WERI-Rb-1 (cell line): ENCODE measurements at regions not wholly inside any gene's neighbourhood (a gene's known extent, or its start where the extent isn't known, plus 50 kb on each side); places are given as distances from the start of the nearest gene placed in this dataset.

Experiments
- DNase-seq: peaks from one replicate; pipeline ENCODE4 v3.0.0-alpha.2; 2020
- H3K27ac ChIP-seq: fragments of 250-450 bp; sonication (Bioruptor Pico); 2 replicates; pipeline ENCODE4 v1.5.1; 2020; ENCODE audit warnings: mild to moderate bottlenecking, moderate library complexity
- H3K27me3 ChIP-seq: fragments of 250-450 bp; sonication (Bioruptor Pico); 2 replicates; pipeline ENCODE4 v1.5.1; 2021; ENCODE audit warnings: mild to moderate bottlenecking, low read depth, moderate library complexity; ENCODE audit not compliant: insufficient read depth, severe bottlenecking
- H3K36me3 ChIP-seq: fragments of 250-450 bp; sonication (Bioruptor Pico); 2 replicates; pipeline ENCODE4 v1.5.1; 2020; ENCODE audit warnings: mild to moderate bottlenecking, moderate library complexity
- H3K4me3 ChIP-seq: 2 replicates; pipeline ENCODE4 v1.5.1; 2011; ENCODE audit warnings: low read depth, mild to moderate bottlenecking, control low read depth, low read length
- H3K9me3 ChIP-seq: fragments of 250-450 bp; sonication (Bioruptor Pico); 2 replicates; pipeline ENCODE4 v1.5.1; 2021; ENCODE audit warnings: mild to moderate bottlenecking, moderate library complexity; ENCODE audit not compliant: severe bottlenecking
- TF ChIP-seq, protein P1 (sequence below): IDR thresholded peaks from 2 replicates; pipeline ENCODE4 v1.5.1; 2011; ENCODE audit warnings: low read depth, mild to moderate bottlenecking, control low read depth, inconsistent platforms, low read length

DNA sequence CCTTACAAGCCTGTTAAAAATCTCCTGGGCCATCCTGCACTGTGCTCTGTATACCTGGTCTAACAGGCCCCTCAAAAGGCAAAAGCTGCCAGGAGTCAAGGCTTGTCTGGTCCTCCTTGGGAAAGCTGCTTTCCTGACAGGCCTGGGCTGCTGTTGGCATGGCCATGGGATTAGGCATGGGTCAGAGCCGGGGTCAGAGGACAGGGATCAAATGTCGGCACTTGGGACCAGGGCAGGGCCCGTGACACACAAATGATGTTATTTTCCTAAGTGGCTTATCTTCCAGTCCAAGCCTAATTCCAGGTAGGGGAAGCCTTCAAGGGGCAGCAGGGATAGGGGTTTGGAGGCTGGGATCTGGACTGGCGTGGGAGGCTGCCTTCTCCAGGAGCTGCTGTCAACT is 191.5 kb upstream of the GPR26 start:
- no peak for DNase-seq
- Histone ChIP-seq H3K4me3 (no peak overlapping the region), H3K27me3 (no peaks in the 10 kb centered on the region), H3K36me3 (no peaks in the 10 kb centered on the region), H3K9me3 (no peaks in the 10 kb centered on the region), H3K27ac (no peak overlapping the region)
- TF ChIP-seq, protein P1, sequence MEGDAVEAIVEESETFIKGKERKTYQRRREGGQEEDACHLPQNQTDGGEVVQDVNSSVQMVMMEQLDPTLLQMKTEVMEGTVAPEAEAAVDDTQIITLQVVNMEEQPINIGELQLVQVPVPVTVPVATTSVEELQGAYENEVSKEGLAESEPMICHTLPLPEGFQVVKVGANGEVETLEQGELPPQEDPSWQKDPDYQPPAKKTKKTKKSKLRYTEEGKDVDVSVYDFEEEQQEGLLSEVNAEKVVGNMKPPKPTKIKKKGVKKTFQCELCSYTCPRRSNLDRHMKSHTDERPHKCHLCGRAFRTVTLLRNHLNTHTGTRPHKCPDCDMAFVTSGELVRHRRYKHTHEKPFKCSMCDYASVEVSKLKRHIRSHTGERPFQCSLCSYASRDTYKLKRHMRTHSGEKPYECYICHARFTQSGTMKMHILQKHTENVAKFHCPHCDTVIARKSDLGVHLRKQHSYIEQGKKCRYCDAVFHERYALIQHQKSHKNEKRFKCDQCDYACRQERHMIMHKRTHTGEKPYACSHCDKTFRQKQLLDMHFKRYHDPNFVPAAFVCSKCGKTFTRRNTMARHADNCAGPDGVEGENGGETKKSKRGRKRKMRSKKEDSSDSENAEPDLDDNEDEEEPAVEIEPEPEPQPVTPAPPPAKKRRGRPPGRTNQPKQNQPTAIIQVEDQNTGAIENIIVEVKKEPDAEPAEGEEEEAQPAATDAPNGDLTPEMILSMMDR: no peak

DNA sequence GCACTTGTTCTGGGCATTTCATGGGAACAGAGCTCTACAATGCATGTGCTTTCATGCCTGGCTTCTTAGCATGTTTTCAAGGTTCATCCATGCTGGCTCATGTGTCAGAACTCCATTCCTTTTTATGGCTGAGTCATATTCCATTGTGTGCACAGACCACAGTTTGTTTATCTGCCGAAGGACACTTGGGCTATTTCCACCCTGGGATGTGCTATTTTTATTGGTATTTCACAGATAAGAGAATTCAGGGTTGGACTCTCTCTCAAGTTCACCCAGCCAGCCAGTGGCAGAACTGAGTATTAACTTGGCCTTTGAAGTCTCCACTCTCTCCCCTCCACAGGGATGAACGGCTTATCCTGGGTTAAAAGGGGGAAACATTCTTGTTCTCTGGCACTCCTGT is 190.7 kb upstream of the GPR26 start:
- no peak overlapping the region for H3K4me3 ChIP-seq
- no peaks in the 10 kb centered on the region for H3K36me3 ChIP-seq
- no peak for DNase-seq
- H3K9me3 ChIP-seq: no peaks in the 10 kb centered on the region
- no peak overlapping the region for H3K27ac ChIP-seq
- no peaks in the 10 kb centered on the region for H3K27me3 ChIP-seq
- TF ChIP-seq, protein P1: no peak

DNA sequence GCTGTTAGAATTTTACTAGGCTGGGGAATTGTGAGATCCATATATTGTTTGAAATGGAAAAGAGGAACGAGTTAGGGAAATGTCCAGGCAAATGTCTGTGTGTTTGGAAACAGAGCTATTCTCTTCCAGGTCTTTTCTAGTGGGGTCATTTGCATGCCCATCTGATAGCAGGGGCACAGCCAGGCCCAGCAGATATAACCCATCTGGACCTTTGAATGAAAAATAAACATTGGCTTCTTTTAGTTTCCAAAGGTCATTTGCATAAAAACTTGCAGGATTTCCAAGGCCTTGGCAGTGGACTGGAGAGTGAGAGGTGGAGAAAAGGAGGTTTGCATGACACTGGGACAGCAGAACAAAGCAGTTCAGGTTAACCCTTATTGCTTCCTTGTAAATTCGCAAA is 188.0 kb upstream of the GPR26 start:
- H3K36me3 ChIP-seq: no peaks in the 10 kb centered on the region
- H3K27ac ChIP-seq: no peak overlapping the region
- TF ChIP-seq, protein P1: no peak
- no peak for DNase-seq
- no peaks in the 10 kb centered on the region for H3K27me3 ChIP-seq
- H3K9me3 ChIP-seq: no peaks in the 10 kb centered on the region
- H3K4me3 ChIP-seq: no peak overlapping the region

DNA sequence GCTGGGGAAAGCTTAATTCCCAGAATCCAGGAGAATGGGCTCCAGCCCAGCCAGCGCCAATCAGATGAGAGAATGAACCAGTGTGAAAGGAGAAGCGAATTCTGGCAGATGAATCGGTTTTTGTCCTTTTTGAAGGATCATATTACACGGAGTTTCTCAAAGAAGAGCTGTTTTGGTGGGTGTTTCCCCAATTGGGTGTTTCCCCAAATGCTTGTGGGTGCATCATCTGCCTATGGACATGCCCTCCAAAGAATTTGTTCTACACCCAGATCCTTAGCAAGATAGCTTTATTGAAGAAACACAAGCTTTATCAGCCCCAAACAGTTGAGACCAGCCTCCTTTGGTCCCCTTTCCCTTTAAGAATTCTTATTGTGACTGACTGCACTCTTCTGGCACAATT is 186.5 kb upstream of the GPR26 start:
- TF ChIP-seq, protein P1: no peak
- DNase-seq: no peak
- Histone ChIP-seq H3K4me3 (no peak overlapping the region), H3K27ac (no peak overlapping the region), H3K9me3 (no peaks in the 10 kb centered on the region), H3K27me3 (no peaks in the 10 kb centered on the region), H3K36me3 (no peaks in the 10 kb centered on the region)

DNA sequence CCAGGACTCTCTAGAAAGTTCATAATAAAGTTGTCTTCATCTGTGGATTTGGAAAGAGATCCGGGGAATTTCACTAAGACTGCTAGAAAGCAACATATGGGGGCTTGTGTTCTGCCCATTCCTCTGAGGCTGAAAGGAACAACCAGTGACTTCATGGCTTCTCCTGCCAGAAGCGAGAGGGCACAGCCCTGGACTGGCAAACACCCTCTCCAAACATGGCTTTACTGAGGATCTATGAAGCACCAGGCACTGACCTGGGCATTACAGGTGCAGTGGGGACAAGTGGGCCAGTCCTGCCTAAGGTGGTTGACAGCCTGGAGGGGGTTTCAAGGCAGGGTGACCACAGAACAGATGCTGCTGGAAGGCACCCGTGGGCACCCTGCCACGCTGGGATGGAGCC is 185.8 kb upstream of the GPR26 start:
- no peak for DNase-seq
- Histone ChIP-seq H3K27ac (no peak overlapping the region), H3K9me3 (no peaks in the 10 kb centered on the region), H3K27me3 (no peaks in the 10 kb centered on the region), H3K36me3 (no peaks in the 10 kb centered on the region), H3K4me3 (no peak overlapping the region)
- TF ChIP-seq, protein P1: no peak

DNA sequence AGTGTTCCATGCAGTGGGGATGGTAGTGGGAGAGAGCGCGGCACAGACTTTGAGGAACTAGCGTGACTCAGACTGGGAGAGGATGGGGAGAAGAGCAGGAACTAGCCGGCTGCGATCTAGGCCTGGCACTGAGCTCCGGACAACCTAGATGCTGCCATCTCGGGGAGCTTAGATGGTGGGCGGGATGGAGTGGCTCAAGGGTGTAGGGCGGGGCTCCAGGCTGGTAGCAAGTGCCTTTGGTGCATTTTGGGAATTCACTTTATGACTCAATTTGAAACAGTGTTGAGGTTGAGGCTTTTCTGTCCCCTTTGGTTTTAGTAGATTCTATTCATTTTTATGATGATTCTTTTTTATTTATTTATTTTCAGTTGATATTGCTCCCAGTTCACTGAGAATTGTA is 185.3 kb upstream of the GPR26 start:
- Histone ChIP-seq H3K36me3 (no peaks in the 10 kb centered on the region), H3K27me3 (no peaks in the 10 kb centered on the region), H3K4me3 (no peak overlapping the region), H3K27ac (no peak overlapping the region), H3K9me3 (no peaks in the 10 kb centered on the region)
- no peak for DNase-seq
- TF ChIP-seq, protein P1: no peak
